NCI-H226 (cell line): ENCODE measurements at regions not wholly inside any gene's neighbourhood (a gene's known extent, or its start where the extent isn't known, plus 50 kb on each side); places are given as distances from the start of the nearest gene placed in this dataset.
"Not testable (repeated sequence)": the region's sequence is repeated elsewhere in the genome, so short reads cannot be mapped to it uniquely, and the experiment has no call there.

Source experiments
- DNase-seq: peaks from one replicate; pipeline ENCODE4 v3.0.0-alpha.2; 2015

DNA sequence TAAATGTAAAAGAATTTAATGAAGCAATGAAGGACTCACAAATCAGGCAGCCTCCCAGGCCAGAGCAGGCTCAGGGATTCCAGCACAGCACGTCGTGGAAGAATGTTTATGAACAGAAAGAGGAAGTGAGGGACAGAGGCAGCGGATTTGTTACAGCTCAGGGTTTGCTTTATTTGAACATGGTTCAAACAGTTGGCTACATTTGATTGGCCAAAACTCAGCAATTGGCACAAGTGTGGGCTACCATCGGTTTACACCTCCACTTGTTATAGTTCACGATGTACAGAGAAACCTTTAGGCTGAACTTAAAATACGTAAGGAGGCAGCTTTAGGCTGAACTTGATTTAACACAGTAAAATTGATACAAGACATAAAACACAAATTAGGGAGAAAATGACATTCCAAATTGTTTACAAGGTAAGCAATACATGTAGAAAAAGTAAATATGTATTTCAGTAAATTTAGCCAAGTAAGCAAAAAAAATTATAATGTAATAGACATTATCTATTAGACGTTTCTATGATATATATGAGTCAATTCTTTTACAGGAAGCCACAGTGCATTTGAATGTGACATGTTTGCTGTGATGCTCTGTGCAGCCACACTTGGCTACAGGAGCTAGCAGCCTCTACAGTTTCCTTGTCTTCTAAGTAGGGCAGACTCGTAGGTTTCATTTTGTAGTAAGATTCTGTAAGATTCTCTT, 126.5 kb downstream of the ADSS2 start:
- DNase-seq, result no peak

DNA sequence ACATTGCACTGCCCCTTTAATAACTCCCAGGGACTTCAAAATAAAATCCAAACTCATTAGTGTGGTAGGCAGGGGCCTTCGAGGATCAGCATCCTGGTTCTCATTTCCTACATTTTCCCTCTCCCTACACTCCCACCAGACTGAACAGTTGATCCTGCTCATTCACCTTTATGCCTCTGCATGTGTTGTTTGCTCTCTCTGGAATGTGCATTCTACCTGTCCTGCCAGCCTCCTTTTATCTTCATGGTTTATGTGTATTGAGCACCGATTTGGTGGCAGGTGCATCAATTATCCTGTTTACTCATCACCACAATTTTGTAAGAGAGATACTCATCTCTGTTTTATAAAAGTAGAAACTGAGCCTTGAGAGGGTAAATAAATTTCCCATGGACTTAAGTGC, 125.0 kb downstream of the ADSS2 start:
- no peak for DNase-seq

DNA sequence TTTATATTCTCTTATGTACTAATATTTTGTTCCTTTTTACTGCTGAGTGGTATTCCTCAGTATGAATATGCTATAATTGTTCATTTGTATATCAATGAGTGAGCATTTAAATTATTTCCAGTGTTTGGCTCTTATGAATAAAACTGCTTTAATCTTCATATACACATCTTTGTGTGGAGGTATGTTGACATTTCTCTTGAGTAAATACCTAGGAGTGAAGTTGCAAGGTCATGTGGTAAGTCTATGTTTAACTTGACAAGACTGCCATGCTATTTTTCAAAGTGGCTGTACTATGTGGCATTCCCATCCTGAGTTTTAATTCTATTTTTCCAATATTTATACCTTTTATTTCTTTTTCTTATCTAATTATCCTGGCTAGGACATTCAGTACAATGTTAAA, 124.2 kb downstream of the ADSS2 start:
- no peak for DNase-seq

DNA sequence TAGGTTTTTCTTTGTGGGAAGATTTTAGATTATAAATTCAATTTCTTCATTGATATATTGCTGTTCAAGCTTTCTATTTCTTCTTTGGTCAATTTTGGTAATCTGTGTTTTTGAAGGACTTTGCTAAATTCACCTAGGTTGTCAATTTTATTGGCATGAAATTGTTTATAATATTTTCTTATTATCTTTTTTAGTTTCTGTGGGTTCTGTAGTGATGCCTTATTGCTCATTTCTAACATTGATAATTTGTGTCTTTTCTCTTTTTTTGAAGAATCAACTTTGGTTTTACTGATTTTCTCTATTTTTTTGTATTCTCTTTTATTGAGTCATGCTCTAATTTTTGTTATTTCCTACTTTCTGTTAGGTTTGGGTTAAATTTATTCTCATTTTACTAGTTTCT, 123.2 kb downstream of the ADSS2 start:
- no peak for DNase-seq

DNA sequence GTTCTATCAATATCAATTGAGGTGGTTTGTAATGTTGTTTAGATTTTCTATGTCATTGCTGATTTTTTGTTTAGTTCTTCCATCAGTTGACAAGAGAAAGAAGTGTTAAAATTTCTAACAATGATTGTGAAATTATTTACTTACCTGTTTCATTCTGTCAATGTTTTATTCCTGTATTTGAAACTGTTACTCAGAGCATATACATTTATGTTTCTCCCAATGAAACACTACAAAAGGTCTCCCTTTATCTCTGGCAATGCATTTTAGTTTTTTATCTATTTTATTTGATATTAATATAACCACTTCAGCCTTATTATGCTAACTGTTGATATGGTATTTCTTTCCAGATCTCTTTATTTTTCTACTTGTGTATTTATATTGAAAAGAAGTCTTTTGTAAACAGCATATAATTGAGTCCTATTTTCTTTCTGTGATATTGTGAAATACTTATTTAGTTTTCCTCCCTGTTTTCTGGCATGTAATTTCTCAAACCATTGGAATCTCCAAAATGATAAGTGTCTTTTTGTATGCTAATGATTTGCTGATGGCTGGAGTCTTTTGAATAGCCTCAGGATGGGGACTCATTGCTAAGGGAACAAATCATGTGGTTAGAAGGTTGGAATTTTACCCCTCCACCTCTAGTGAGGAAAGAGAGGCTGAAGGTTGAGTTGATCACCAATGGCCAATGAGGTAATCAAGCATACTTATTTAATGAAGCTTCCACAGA, 122.0 kb downstream of the ADSS2 start:
- peak; percentile 55 for DNase-seq

DNA sequence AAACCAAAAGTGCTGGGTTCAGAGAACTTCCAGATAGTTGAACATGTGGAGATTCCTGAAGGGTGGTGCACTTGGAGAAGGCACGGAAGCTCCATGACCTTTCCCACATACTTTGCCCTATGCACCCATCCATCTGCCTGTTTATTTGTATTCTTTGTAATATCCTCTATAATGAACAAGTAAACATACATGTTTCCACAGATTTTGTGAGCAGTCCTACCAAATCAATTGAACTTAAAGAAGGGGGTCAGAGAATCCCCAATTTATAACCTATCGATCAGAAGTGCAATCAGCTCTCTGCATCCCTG, 121.4 kb downstream of the ADSS2 start:
- DNase-seq, result no peak

DNA sequence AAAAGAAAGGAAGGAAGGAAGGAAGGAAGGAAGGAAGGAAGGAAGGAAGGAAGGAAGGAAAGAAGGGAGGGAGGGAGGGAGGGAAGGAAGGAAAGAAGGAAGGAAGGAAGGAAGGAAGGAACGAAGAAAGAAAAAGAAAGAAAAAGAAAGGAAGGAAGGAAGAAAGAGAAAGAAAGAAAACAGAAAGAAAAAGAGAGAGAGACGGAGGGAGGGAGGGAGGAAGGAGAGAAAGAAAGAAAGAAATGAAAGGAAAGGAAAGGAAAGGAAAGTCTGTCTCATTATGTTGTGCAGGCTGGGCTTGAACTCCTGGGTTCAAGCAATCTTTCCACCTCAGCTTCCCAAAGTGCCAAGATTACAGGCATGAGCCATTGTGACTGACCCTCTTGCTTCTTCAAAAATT, 118.9 kb downstream of the ADSS2 start:
- not testable (repeated sequence) for DNase-seq

DNA sequence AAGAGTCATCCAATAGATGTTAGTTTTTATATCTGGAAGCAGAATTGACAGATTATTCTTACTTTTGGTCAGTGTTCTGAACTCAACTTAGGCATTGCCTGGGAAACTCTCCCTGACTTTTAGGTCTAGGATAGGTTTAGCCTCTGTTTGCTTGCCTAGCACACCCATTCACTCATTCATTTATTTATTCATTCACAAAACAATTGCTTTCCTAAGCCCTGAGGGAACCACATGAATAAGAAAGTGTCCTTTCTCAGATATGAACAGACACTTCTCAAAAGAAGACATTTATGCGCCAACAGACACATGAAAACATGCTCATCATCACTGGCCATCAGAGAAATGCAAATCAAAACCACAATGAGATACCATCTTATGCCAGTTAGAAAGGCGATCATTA, 117.4 kb downstream of the ADSS2 start:
- DNase-seq, result not testable (repeated sequence)

DNA sequence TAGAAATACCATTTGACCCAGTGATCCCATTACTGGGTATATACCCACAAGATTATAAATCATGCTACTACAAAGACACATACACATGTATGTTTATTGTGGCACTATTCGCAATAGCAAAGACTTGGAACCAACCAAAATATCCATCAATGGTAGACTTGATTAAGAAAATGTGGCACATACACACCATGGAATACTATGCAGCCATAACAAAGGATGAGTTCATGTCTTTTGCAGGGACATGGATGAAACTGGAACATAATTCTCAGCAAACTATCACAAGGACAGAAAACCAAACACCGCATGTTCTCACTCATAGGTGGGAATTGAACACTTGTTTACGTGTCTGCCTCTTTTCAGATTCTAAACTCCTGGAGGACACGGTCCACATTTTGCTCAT, 116.9 kb downstream of the ADSS2 start:
- not testable (repeated sequence) for DNase-seq

DNA sequence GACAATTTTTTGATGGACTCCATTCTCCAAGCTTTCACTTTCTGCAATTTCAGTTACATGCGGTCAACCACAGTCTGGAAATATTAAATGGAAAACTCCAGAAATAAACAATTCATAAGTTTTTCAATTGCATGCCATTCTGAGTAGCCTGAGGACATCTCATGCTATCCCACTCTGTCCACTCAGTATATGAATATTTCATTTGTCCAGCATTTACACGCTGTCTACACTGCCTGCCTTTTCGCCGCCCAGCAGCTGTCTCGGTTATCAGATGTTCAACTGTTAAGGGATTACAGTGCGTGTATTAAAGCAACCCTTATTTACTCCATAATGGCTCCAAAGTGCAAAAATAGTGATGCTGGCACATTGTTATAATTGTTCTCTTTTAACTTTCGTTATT, 116.3 kb downstream of the ADSS2 start:
- DNase-seq, result no peak

DNA sequence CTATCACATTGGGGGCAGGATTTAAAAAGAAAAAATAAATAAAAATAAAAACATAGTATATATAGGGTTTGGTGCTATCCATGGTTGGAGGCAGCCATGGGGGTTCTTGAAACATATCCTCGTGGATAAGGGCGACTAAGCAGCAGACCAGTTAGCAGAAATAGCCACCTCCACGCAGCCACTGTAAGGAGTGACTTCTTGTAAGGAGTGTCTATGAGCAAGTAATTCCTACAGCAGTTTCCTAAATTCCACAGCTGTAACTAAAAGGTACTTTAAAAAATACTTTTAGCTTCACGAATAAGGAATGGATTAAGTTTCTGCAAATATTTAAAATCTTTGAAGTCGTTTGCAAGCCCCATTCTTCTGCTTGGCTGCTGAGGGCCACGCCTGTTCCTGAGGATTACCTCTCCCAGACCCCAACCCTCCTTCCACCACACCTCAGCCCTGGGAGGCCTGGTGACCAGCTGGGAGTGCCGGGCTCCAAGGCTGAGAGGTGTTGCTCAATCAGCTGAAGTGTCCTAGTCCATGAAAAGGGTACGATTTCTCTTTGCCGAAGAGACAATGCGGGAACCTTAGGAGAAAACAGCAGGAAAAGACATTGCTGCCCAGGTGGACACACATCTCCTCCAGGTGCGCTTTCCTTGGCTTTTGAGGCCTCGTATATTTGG, 115.3 kb downstream of the ADSS2 start:
- no peak for DNase-seq

DNA sequence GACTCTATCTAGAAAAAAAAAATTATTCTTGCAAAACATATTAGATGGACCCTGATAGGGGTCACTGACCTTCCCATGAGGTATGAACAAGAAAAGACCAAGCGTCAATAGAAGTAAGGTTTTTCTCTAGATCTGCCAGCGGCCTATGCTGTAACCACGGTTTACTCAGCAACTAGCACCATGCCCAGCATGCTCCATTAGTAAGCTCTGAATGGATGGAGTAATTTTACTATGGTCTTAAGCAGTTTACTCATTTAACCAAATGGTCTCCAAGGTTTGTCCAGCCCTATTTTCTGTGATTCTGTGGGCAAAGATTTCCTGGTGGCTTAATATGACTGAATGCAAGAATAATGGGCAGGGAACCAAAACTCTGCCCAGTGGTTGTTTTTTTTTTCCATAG, 113.9 kb downstream of the ADSS2 start:
- DNase-seq, result no peak

DNA sequence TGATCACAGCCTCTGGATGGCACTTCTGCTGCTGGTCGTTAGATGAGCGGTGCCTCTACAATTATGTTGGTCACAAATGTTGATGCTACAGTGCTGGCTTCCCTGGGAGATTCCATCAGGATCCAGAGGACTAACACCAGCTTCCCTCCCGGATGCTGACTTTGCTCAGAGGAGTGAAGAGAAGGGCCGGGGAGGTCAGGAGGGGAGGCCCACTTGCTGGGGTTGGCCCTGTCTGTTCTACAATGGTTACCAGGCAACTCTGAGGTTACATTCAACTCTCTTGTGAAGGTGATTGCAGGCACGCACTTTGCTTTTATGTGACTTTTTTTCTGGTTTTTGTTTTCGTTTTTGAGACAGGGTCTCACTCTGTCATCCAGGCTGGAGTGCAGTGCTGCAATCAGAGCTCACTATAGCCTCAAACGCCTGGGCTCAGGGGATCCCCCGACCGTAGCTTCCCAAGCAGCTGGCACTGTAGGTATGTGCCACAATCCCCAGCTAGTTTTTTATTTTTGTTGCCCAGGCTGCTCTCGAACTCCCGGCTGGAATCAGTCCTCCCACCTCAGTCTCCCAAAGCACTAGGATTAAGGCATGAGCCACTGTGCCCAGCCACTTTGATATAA, 112.5 kb downstream of the ADSS2 start:
- DNase-seq, result no peak

DNA sequence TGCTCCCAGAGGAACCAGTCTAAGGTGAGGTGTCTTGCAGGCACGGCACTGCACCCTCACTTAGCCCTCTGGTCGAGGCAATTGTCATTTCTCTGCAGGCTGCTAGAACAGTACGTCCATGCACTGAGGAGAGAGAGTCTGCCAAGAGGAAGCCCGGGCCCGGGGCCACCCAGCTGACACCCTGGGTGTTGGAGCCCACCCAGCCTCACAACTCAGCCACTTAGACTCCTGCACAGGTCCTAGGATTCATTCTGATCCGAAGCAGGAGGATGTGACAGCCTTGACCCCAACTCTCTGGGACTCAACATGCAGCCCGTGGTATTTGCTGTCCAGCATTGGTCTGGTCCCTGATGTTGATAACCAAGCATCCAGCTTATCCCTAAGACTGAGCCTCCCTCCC, 111.9 kb downstream of the ADSS2 start:
- DNase-seq, result no peak

DNA sequence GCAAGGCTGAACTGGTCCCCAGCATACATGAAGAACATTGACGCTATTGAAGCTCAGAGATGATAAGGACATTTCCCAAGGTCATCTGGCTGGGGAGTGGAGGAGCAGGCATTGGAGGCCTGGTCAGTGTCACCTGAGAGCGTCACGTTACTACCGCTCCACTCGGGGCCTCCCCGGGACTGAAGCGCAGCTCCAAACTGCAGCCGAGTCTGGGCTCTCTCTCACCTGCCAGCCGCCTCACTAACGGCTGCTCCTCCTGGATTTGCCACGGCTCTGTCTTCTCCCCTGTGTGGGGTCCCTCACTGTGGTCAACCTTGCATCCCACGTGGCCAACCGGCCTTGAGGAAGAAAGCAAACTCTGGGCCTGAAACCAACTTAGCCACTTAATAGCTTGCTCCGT, 111.3 kb downstream of the ADSS2 start:
- no peak for DNase-seq

DNA sequence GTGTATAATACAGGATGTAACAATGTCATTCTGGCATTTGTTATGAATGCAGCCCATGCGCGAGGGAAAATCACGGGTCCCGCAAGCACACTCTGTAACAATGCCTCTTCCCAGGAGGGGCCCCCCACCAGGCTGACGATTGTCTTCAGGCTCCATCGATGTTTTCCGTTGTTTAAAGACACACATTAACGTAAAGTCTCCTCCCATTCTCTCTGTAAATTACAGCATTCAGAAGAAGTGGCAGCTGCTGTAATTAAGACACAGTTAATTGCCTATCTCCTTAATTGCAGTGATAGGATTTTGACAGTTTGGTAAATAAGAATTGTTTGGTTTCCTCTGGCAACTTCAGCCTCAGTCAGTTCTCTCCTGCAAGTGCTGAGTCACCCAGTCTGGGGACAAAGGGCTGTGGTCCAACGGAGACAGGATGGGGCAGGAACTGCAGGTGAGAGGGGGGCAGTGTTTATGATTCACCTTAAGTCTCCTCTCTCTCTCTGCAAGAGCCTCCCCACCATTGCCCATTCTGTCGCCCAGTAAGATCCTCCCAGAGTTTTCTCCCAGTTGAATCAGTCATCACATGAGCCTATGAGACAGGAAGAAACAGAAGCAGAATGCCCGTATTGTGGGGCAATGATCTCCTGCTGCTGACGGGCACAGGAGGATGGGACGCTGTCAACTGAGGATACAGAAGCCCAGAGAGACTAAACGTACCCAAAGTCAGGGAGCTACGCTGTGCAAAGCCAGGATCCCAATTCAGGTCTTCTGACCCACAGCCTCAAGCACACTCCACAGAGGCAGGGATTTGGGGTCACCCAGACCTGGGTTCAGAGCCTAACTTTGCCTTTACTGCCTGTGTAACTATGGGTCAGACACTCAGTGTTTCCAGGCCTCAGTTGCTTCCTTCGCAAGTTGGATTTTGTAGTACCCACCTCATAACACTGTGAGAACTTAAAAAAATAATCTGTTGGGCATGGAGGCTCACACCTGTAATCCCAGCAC, 110.0 kb downstream of the ADSS2 start:
- DNase-seq, result no peak

DNA sequence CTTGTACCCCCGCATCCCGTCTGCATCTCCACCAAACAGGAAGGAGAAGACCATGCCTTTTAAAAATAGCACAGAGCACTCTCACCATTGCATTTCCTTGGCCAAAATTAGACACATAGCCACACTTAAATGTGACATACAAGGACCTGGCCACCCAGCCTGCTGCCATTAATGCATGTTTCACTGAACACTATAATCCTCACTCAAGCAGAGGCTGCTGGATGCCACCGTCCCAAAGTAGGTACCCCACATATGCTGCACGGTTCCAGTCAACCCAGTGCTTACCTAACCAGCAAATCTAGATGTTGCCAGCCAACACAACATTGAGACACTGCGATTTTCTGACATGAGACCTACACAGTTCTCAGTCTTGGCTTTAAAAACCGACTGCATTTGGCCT, 107.7 kb downstream of the ADSS2 start:
- no peak for DNase-seq

DNA sequence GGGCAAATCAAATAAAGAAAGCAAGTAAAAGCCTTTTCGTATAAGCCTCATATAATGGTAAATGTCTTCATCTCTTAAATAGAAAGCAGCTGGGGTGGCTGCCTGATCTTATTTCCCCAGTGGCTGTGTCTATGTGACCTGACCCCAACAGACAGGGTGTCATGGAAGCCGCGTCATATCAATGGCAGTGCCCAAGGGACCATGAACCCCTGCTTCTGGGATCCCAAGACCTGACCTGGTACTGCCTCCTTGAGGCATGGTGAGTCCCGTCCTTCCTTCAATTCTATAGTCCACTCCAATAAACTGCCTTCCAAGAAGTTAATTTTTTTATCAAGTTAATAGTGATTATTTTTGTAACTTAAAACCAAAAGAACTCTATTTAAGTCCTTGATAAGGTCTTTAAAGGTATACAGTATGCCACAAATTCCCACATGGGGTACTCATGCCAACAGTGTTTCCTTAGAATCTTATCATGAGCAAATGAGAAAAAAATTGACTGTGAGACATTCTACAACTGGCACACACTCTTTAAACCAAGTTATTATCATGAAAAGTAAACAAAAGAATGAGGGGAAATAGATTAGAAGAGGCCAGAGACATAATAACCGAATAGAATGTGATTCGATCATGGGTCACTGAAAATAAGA, 104.6 kb downstream of the ADSS2 start:
- DNase-seq, result peak; percentile 71

DNA sequence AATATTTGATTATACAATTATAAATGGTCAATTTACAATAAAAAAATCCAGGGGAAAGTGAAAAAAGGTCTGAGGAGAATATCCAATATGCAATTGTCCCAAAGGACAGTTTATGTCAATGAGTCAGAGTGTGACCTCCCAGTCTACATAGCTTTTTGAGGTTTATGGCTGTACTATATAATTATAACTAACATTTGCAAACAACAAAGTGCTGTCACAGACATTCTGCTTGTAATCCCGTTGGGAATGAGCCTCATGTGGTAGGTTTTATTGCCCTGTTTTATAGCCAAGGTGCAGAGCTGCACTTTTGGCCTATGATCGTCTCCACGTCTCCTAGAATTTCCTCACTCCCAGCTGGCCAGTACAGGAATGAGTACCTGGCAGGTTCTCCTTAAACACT, 103.8 kb downstream of the ADSS2 start:
- DNase-seq, result no peak

DNA sequence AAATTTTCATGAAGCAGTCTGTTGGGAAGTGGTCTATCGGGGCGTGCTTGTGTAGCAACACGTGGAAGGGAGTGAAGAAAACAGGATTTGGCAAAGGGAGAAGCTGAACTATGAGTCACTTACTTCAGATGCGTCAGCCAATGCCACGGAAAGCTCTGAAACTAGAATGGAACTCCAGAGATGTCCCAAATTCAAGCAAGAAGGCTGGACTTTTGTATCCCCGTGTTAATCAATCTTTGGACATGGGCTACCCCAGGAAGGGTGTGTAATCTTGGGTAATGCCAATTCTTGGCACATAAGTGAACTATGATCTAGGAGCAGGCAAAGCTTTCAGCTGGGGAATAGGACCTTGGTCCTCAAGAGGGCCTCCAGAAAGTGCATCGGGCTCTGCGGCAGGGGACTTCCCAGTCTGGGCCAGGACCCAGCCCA, 102.6 kb downstream of the ADSS2 start:
- DNase-seq, result peak; percentile 83

DNA sequence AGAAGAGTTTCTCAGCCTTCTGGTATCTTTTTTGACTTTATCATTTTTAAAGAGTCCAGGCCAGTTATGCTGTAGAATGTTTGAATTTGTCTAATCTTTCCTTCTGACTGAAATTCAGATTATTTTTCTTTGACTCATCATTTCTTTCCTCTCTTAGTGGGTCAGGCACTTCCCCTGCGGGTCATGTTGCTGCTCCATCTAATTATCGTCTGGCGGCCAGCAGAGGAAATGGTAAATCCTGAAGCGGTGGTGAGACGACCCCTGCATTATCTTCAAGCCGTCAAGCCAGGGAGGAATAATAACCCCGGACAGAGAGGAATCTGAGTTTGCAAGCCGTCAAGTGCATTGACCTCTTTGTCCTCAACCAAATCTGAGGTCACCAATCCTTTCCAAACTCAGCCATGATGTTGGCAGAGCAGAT, 102.1 kb downstream of the ADSS2 start:
- DNase-seq, result no peak

DNA sequence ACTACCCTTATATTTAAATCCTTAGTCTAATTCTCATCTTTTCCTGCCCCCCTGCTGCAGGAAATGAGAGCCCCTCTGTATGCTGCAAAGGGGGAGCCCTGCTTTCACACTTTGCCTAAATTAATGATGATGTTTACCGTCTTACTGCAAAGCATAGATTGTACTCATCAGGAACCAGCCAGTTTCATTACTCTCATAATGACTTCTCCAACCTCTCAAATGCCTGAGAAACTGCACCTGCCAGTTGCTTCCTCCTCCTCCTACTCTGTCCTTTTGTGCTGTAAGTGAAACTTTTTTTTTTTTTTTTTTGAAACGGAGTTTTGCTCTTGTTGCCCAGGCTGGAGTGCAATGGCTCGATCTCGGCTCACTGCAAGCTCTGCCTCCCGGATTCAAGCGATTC, 101.7 kb downstream of the ADSS2 start:
- DNase-seq, result no peak
